Forelimb muscle (tissue), 1 donor: ENCODE measurements at regions not wholly inside any gene's neighbourhood (a gene's known extent, or its start where the extent isn't known, plus 50 kb on each side); places are given as distances from the start of the nearest gene placed in this dataset.

ENCODE experiments used
- DNase-seq: peaks from one replicate; pipeline ENCODE4 v3.0.0-alpha.2; 2013; ENCODE audit warnings: low read depth

DNA sequence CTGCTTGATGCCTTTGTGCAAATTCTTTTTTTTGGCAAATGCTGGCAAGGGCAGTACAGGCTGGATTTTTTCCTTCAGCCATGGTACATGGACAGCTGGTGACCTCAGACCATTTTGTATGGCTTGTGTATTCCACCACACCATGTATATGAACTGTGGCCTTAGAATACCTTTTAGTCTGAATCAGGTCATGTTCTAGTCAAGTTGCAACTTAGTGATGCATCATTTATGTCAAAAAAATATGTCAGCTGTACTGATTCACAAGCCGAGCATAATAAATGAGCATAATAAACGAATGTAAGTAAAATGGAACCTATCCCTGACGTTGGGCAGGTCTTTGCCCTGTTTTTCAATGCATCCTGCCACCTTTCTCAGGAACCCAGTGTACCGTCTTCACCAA lies 219.7 kb upstream of the RUNX1 start:
- no peak for DNase-seq

DNA sequence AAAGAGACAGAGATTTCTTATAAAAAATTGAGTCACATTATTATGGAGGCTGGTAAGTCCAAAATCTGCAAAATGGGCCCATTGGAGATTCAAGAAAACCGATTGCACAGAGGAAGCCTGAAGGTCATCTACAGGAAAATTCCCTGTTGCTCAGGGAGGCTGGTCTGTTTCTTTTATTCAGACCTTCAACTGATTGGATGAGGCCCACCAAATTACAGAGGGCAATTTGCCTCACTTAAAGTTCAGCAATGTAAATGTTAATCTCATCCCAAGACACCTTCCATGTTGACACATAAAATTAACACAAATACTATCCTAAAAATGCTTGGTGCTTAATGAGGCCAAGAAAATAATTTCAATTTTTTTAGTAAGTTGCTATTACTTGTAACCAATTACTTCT lies 219.2 kb upstream of the RUNX1 start:
- no peak for DNase-seq

DNA sequence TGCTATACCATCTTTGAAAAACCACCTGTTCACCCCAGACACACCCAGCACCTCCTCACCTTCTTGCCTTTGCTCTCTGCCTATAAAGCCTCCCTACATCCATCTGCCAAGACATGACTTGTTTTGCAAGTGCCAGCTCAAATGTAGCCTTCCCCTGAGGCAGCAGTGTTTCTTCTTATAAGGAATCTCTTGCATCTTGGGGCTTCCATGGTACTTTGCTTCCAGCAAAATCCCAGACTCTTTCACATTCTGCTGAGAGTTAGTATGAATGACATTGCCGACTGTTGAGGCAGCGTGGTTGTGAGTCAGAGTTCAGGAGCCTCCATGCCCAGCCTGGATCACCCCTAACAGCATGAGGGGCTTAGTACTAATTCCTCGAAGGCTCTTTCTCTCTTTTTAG lies 217.4 kb upstream of the RUNX1 start:
- no peak for DNase-seq

DNA sequence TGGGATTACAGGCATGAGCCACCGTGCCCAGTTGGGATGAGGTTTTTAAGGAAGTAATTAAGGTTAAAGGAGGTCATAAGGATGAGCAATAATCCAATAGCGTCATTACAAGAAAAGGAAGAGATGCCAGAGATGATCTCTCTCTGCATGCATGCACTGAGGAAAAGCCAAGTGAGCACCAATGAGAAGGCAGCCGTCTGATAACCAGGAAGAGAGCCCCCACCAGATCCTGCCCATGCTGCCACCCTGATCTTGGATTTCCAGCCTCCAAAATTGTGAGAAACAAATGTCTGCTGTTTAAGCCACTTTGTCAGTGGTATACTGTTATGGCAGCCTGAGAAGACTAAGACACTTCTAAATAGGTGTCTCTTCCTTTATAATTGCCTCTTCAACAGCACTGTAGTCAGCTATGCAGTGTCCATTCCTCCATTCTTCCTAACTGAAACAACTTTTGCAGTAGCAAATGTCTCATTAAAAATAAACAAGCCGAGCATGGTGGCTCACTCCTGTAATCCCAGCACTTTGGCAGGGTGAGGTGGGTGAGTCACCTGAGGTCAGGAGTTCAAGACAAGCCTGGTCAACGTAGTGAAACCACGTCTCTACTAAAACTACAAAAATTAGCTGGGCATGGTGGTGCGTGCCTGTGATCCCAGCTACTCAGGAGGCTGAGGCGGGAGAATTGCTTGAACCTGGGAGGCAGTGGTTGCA lies 216.2 kb upstream of the RUNX1 start:
- DNase-seq = no peak

DNA sequence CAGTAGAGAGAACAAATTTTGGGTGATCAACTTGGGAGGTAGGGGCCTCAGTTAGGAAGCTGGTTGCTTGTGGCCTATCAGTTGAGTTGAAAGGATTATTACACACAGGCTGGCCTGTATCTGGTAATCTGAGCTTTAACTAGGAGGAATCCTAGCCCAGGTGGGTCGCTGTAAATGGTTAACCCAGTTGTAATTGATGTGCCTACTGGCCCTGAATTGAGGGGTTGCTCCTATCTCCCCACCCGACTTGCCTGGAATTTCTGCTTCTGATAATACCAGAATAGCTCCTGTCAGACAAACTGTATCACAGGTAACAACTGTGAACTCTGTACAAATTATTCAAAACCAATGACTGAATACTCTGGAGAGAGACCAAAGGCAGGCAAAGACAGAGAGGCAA lies 210.4 kb upstream of the RUNX1 start:
- DNase-seq = no peak

DNA sequence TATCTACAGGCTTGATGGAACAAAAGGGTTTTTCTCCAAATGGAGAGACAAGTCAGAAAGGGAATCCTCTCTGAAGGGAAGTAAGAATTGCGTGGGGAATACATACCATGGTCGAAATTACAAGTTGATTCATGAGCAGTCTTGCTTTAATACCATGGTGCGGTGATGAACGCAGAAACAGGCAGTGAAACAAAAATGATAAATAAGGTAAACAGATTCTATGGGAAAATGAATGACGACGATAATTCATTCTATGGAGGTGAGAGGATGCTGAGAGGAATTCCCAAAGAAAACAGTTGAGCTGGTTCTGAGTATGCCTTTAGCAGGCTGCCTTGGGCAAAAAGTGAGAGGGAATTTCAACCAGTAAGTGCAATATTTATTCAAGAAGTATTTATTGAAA lies 209.4 kb upstream of the RUNX1 start:
- no peak for DNase-seq

DNA sequence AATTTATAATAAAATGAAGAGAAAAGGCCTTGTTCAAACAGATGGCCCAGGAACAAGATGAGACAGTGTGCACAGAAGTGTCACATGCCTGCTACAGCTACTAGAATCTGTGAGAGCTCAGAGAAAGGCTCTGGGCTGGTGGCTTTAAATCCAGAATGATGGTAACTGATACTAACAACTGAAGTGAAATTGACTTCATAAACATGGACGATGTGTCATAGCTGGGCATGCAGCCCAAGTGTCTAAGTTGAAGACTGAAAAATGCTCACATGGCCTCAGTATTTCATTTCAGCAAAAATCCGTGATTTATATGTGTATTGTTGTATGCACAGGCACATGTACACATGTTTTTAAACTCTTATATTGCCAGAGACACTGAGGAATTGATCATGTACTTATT lies 208.3 kb upstream of the RUNX1 start:
- peak; percentile 58 for DNase-seq

DNA sequence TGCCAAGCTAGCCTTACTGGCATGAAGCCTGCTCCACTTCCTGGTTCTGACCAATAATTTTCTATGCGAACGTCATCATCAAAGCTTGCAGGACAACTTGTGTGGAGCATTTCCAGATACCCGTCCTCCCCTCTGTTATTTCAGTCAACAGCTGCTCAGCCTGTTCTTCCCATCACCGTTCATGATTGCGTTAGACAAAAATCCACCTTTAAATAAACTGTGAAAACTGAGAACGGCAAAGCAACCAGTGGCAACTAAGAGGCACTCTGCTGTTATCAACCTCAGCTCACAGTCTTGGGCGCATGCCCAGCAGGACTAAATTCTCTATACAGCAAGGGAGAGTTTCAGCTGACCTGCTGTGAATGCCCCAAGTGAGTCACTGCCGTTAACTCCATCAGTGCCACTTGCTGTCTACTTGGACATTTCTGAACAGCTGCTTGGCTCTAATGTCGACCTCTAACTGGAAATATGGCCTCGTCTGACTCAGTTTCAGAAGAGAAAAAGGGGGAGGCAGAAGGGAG lies 207.4 kb upstream of the RUNX1 start:
- peak; percentile 50 for DNase-seq

DNA sequence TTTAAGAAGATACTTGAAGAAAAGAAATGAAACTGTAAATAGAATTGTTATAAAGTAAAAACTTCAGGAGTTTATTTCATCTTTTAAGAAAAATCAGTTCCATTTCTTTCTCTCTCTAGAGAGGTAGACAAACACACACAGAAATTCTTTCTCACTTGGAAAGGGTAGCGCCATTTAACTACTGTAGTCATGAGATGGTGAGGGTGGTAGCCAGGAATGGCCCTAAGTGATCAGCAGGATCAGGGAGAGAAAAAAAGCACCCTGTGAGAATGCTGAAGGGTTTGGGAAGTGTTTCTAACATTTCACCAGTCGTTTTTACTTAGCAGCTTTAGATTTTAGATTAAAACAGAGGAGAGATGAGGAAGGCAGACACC lies 205.7 kb upstream of the RUNX1 start:
- DNase-seq = no peak

DNA sequence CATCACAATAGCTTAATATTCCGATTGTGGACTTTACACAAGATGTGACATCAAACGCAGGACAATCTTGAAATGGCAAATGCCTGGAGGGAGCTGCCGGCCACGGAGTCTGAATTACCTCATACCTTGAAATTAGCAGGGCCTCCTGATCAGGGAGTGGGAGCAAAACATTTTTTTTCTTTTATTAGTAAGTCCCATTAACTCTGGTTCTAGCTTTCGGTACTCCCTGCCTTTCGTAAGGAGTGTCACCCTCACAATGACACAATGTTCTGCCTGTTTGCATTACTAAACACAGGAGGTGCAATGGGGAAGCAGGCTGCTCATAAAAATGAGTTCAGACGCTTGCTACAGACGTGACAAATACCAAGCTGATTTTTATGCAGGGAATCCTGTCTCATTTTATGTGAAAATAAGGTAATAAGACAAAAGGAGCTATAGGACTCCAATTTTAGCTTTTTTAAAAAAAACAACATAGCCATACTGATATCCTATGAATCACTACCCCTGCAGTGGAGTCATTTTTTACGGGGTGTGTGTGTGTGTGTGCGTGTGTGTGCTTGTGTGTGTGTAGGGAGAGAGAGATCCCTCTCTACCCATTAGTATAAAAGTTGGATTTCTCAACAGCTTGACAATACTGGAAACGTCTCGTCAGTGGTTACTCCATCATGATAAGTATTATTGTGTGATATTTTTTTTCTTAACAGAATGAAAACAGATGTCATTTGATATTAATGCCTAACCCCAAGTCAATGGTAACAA lies 205.1 kb upstream of the RUNX1 start:
- DNase-seq = no peak

DNA sequence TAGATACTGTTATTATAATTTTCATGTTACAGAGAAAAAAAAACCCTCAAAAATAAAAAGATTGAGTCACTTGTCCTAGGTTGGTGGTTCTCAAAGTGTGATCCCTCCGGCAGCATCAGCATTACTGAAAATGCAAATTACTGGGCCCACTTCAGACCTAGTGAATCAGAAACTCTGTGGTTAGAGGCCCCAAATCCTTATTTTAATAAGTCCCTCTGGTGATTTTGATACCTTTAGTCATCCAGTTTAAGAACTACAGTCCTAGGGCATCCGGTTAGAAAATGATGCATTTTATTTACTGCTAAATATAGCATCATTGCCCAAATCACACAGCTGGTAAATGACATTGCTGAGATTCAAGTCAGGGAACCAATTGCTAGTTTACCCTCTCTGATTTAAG lies 203.7 kb upstream of the RUNX1 start:
- no peak for DNase-seq

DNA sequence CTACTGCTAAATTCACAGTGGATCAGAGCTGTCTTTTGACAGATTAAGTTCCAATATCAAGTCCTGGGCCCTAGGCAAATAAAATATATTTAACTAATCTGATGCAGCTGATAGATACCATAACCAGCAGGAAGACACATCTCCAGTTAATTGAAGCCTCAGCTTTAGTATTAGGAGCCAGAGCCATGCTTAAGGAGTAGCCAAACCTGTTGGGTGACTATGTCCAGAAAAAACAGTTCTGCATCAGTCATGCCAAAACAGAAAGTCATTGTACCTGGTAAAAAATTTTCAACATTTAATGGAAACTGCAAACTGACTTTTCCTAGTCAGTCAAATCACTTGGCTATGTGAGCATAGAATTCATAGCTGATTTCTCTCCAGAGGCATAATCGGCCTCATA lies 200.5 kb upstream of the RUNX1 start:
- no peak for DNase-seq

DNA sequence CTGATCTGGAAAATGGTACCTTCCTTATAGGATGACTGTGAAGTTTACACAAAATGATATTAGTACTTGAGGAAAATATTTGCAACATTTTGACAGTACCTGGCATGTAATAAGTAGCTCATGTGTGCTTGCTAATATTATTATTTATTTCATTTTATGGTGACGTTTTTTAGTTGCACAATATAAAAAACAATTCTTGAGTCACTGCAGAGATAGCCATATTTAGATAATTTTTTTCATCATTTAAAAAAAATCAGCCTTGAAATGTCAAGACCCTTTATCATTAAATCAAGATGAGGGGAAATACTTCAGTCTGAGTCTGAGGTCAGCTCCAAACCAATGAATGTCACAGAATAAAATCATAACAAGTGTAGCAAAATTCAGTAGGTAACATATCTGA lies 196.8 kb upstream of the RUNX1 start:
- no peak for DNase-seq

DNA sequence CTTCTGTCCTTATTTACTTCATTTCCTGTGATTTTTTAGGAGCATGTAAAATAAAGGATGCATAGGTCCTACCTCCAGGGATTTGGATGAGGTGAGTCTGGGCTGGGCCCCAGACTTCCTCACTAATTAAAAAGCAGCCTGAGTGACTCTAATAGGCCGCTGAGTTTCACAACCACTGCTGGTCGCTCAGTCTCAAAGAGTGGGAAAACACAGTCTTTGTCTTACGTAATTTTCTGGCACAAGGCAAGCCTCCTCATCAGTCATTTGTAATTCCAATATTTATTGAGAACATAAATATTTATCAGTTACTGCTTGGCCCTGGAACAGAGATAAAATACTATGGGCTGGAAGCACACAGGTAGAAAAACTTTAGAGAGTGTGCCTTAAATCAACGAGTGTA lies 195.4 kb upstream of the RUNX1 start:
- DNase-seq = no peak

DNA sequence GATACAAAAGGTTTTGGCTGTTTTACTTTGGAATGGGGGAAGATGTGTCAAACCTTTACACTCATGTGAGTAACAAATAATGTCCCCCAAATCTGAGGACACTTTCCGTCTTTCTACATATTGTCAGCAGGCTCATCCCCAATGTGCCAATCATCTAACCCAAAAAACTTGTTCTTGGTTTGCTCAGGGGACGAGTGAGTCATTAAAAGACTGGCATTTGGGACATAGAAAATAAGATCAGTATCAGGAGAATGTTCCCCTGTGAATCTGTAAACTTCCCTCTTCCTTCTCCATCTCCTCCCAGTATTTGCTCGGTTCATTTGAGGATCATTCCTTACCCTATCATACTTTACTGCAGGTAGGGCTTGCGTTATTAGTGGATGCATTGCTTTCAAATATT lies 194.1 kb upstream of the RUNX1 start:
- no peak for DNase-seq

DNA sequence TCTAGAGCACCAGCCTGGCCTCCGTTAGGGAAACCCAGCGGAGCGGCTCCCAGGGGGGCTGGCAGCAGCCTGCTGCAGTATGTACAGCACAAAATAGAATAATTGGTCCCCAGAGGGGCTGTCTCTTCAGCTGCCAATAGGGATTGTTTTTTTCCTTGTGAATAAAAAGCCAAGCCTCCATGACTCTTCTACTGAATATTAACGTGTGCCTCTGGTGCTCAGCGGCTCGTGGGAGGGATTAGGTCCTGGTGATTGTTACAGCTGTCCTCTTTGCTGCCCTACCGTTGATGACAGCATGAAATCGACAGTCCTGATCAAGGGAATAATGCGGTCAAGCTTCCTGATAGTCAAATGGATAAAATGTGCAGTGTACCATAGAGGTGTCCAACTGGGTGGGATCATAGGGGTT lies 190.7 kb upstream of the RUNX1 start:
- DNase-seq = no peak

DNA sequence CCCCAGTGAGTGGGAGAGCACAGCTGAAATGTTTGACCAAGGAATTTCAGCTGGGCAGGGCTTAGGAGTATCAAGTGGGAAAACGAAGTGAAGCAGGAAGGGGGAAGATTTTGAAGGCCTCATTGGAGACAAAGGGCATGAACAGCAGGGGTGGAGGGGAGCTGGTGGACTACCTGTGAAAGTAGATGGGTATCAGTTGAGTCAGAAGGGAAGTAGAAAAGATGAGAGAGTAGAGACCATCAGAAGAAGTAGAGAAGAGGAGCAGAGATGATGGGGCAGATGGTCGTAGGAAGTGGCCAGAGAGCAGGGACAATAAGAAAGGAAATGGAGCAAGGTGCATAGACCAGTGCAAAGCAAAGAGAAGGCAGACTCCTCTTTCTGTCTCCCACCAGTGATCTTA lies 189.0 kb upstream of the RUNX1 start:
- DNase-seq = no peak

DNA sequence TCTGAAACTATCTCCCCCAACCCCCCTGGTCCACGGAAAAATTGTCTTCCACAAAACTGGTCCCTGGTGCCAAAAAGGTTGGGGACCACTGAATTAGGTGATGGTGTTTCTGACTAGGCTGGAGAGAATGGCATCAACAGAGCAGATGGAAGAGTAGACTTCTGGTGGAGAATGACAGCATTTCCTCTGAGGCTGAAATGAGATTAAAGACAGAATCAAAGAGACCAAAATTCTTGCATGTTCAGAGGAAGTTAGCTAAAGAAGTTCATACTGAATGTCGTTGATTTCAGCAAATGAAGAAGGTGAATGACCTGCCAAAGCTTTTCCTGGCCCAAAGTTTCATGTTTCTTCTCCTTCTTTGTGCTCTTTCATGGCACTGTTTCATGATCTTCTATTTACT lies 188.2 kb upstream of the RUNX1 start:
- DNase-seq = no peak

DNA sequence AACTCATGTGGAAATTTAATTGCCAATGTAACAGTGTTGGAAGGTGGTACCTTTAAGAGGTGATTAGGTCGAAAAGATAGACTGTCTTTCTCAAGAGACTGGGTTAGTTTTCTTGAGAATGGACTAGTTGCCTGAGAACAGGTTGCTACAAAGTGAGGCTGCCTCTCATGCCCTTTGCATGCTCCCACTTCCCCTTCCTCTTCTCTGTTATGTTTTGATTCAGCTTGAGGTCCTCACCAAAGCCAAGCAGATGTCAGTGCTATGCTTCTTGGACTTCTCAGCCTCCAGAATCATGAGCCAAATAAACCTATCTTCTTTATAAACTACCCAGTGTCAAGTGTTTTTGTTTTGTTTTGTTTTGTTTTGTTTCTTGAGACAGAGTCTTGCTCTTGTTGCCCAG lies 187.0 kb upstream of the RUNX1 start:
- DNase-seq = no peak

DNA sequence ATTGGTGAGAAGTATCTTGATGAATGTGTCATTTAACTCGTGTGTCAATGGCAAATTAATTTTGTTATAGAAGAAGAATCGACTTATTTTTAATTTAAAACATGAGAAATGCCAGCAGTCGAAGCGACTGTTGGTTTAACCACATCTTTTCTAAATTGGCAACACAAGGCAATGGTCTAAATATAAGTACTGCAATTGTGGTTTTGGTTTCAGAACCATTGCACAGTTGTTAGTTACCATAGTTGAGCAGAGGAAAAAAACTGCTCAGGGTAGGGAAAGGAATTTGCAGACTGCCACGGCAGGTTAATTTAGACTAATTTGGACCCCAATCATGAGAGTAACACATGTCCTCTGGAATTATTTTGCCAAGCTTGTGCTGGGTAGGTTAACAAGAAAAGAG lies 185.6 kb upstream of the RUNX1 start:
- no peak for DNase-seq

DNA sequence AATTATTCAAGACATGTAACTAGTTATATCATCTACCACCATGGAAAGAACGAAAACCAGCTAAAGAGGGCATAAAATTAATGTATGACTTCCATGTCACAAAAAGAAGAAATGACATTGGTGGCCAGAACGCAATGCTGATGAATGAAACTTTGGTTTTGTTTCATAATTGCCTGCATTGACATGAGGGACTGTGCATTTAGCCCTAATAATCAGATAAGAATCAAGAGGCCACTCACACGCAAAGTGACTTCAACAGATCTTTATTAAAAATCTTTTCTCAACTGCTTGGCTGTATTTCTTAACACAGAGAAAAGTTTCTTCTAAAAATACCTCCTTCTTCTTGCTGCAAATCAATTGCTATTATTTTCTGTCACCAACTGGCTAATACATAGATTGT lies 184.7 kb upstream of the RUNX1 start:
- DNase-seq = no peak

DNA sequence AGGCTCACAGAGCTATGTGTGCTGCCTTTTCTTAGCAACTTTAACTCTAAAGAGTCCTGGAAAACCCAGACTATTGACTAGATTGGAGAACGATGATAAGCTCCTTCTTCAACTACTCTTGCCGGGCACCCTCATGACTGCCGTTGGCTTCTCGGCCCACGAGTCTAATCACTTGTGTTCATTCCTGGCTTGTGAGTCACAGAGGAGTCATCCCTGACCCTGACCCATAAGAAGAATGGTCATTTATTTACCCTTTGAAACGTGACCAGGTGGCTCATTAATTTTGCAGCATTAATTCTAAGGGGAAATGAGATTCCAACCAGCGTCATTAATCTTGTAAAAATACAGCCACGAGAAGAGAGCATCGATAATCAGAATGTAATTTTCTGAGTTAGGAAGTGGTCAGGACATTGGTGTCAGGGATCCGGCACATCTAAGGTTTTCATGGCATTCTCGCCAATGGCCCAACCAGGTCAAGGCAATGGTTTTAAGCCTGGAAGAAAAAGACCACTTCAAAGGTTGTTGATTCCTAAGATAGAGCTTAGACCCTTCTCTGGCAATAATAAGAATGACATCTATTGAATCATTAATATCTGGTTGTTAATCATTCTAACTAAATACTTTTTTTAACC lies 183.6 kb upstream of the RUNX1 start:
- DNase-seq = no peak

DNA sequence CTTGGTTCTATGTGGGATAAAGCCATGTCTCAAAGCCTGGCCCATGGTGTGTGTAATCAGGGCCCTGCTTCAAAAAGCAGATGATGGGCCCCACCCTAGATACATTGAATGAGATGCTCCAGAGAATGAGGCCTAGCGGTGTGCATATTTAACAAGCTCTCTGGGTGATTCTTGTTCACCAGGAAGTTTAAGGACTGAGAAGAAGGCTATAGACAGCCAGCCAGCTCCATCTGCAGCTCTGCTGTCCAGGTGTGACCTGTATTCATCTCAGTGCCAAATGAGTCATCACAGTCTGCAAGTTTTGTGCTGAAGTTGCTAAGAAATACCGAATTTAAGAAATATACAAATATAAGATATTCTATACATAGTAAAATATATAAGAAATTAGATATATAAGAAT lies 182.0 kb upstream of the RUNX1 start:
- DNase-seq = no peak
